HepG2 (cell line): ENCODE measurements at regions not wholly inside any gene's neighbourhood (a gene's known extent, or its start where the extent isn't known, plus 50 kb on each side); places are given as distances from the start of the nearest gene placed in this dataset.
"Not testable (repeated sequence)": the region's sequence is repeated elsewhere in the genome, so short reads cannot be mapped to it uniquely, and the experiment has no call there.

Source experiments
- ATAC-seq: fragments of 200-7000 bp; cut with Tn5 transposase; 3 replicates; pipeline ENCODE4 v1.9.1; 2020; ENCODE audit warnings: mild to moderate bottlenecking, moderate library complexity
- BruUV-seq: library from RNA; stranded (reverse); fragments of 400-500 nt; replicated peaks from 2 replicates; lab custom pipeline; 2021; lab: Mats Ljungman, UMichigan
- CTCF ChIA-PET: fragments of 300-600 bp; formaldehyde crosslinking; extraction: SDS; loops from one replicate; lab custom pipeline; 2021; ENCODE audit warnings: low total read pairs, inconsistent platforms, low intra/inter-chr PET ratio; lab: Yijun Ruan, JAX
- POLR2A ChIA-PET: fragments of 350-600 bp; sonication (Branson Sonifier 250); formaldehyde crosslinking; loops from one replicate; lab custom pipeline; 2020; ENCODE audit warnings: antibody characterized with exemption, inconsistent platforms; lab: Yijun Ruan, JAX
- DNase-seq: peaks from one replicate; pipeline ENCODE4 v3.0.0-alpha.2; 2015; ENCODE audit warnings: low spot score
- FAIRE-seq: peaks from 3 replicates; lab custom pipeline; 2011; peaks lifted over from hg19 to GRCh38; lab: Jason Lieb, UNC
- H2AFZ ChIP-seq: one replicate; pipeline ENCODE4 v1.6.1; 2011; ENCODE audit warnings: low read length, inconsistent platforms
- H3K27ac ChIP-seq: fragments of 300-600 bp; 3 replicates; pipeline ENCODE4 v1.8.0; 2011; ENCODE audit warnings: mixed run types, mild to moderate bottlenecking, mixed read lengths, low read length, inconsistent platforms; ENCODE audit not compliant: insufficient read depth; ENCODE audit errors: extremely low read length
- H3K27me3 ChIP-seq, 2 experiments: fragments of 200-600 bp in 1 of 2; 2 replicates in 1 of 2; 3 replicates in 1 of 2; pipeline versions ENCODE4 v1.6.0 to v1.8.0; 2011; ENCODE audit warnings: low read length in 2 of 2, mild to moderate bottlenecking in 2 of 2, moderate library complexity in 2 of 2, inconsistent platforms in 1 of 2; ENCODE audit not compliant: insufficient read depth in 2 of 2, control insufficient read depth in 1 of 2
- H3K36me3 ChIP-seq, 2 experiments: fragments of 200-600 bp in 1 of 2; replicated peaks in 1 of 2; 2 replicates in 1 of 2; 3 replicates in 1 of 2; pipeline versions ENCODE4 v1.5.1 to v1.8.0; 2011; ENCODE audit warnings: low read length in 2 of 2, inconsistent platforms in 1 of 2; ENCODE audit not compliant: insufficient read depth in 2 of 2, control insufficient read depth in 1 of 2
- H3K4me1 ChIP-seq: 2 replicates; pipeline ENCODE4 v1.5.1; 2012; ENCODE audit warnings: low read length, inconsistent platforms; ENCODE audit not compliant: insufficient read depth
- H3K4me2 ChIP-seq: 2 replicates; pipeline ENCODE4 v1.6.0; 2011; ENCODE audit warnings: low read depth, low read length, inconsistent platforms
- H3K4me3 ChIP-seq, 3 experiments: fragments of 200-600 bp in 1 of 3; sonication (generic), shearing (Covaris generic) in 1 of 3; replicated peaks in 1 of 3; 2 replicates each; pipeline ENCODE4 v1.5.1; 2011 to 2016; ENCODE audit warnings: low read length in 3 of 3, inconsistent platforms in 2 of 3, low read depth in 2 of 3, mild to moderate bottlenecking in 2 of 3, control low read depth in 1 of 3, mixed read lengths in 1 of 3; ENCODE audit not compliant: insufficient read depth in 1 of 3
- H3K79me2 ChIP-seq: one replicate; pipeline ENCODE4 v1.6.1; 2011; ENCODE audit warnings: low read length, inconsistent platforms; ENCODE audit not compliant: insufficient read depth
- H3K9ac ChIP-seq: 2 replicates; pipeline ENCODE4 v1.6.0; 2011; ENCODE audit warnings: mild to moderate bottlenecking, low read depth, low read length, inconsistent platforms; ENCODE audit not compliant: insufficient read depth
- H3K9me3 ChIP-seq: 2 replicates; pipeline ENCODE4 v1.5.1; 2012; ENCODE audit warnings: mild to moderate bottlenecking, low read length
- H4K20me1 ChIP-seq: 2 replicates; pipeline ENCODE4 v1.6.0; 2011; ENCODE audit warnings: inconsistent platforms, mild to moderate bottlenecking, low read length, moderate library complexity; ENCODE audit not compliant: insufficient read depth
- ADNP ChIP-seq: sonication (generic); formaldehyde crosslinking; IDR thresholded peaks from 2 replicates; pipeline ENCODE4 v1.4.0; 2020; ENCODE audit warnings: missing genetic modification reagents
- CENPX ChIP-seq: sonication (generic); formaldehyde crosslinking; IDR thresholded peaks from 2 replicates; pipeline ENCODE4 v1.9.0; 2021; ENCODE audit warnings: mild to moderate bottlenecking, missing genetic modification reagents, moderate library complexity
- ESRRA ChIP-seq: sonication (generic); formaldehyde crosslinking; IDR thresholded peaks from 2 replicates; pipeline ENCODE4 v1.5.1; 2020; ENCODE audit warnings: mild to moderate bottlenecking, low read depth, missing genetic modification reagents
- HOXA9 ChIP-seq: sonication (generic); formaldehyde crosslinking; IDR thresholded peaks from 2 replicates; pipeline ENCODE4 v1.8.1; 2022; ENCODE audit warnings: missing genetic modification reagents, mild to moderate bottlenecking, moderate library complexity, borderline replicate concordance
- KLF11 ChIP-seq: IDR thresholded peaks from 2 replicates; pipeline ENCODE4 v1.6.1; 2016; ENCODE audit warnings: missing compliant biosample characterization
- MED13 ChIP-seq: sonication (generic); formaldehyde crosslinking; IDR thresholded peaks from 2 replicates; pipeline ENCODE4 v1.5.0; 2020; ENCODE audit warnings: missing genetic modification reagents
- UBTF ChIP-seq: sonication (generic); formaldehyde crosslinking; IDR thresholded peaks from 2 replicates; pipeline ENCODE4 v1.4.0; 2020; ENCODE audit warnings: mild to moderate bottlenecking, missing genetic modification reagents
- YY1 ChIP-seq: IDR thresholded peaks from 2 replicates; pipeline ENCODE4 v1.6.1; 2011; ENCODE audit warnings: low read length, low read depth, moderate library complexity, mild to moderate bottlenecking; ENCODE audit not compliant: insufficient read depth, insufficient replicate concordance
- ZMAT3 ChIP-seq: sonication (generic); formaldehyde crosslinking; conservative IDR thresholded peaks from 2 replicates; pipeline ENCODE4 v1.7.0; 2021; ENCODE audit warnings: missing genetic modification reagents
- ZNF546 ChIP-seq: sonication (generic); formaldehyde crosslinking; conservative IDR thresholded peaks from 2 replicates; pipeline ENCODE4 v1.8.1; 2023; ENCODE audit warnings: mild to moderate bottlenecking, missing genetic modification reagents
- ZNF547 ChIP-seq: sonication (generic); formaldehyde crosslinking; IDR thresholded peaks from 2 replicates; pipeline ENCODE4 v1.5.1; 2020; ENCODE audit warnings: mild to moderate bottlenecking, missing genetic modification reagents
- ZNF691 ChIP-seq: sonication (generic); formaldehyde crosslinking; IDR thresholded peaks from 2 replicates; pipeline ENCODE4 v1.4.0; 2020; ENCODE audit warnings: missing genetic modification reagents, low read depth, mild to moderate bottlenecking, borderline replicate concordance
- WGBS: methylation state at CpG from one replicate; pipeline ENCODE4 v1.1.6; 2017; ENCODE audit warnings: low lambda C conversion rate; 5-methylcytosine and 5-hydroxymethylcytosine counted together
- in situ Hi-C: cut with HindIII; loops from 2 replicates; pipeline ENCODE4 v1.10.0; 2017; ENCODE audit warnings: low pct_unique_long_range_greater_than_20kb; ENCODE audit not compliant: extremely low pct_ligation_motif_present
- intact Hi-C: fragments of 100-400 bp; cut with micrococcal nuclease; formaldehyde crosslinking; loops from one replicate; pipeline ENCODE4 v1.10.0; 2022; ENCODE audit not compliant: unreplicated experiment
- TF ChIP-seq, protein P1 (sequence below): sonication (generic); formaldehyde crosslinking; IDR thresholded peaks from 2 replicates; pipeline ENCODE4 v1.5.1; 2020; ENCODE audit warnings: mild to moderate bottlenecking, missing genetic modification reagents, borderline replicate concordance
- TF ChIP-seq, protein P2 (sequence below): sonication (generic); formaldehyde crosslinking; IDR thresholded peaks from 2 replicates; pipeline ENCODE4 v1.8.1; 2023; ENCODE audit warnings: mild to moderate bottlenecking, missing genetic modification reagents, borderline replicate concordance

- H4K20me1 ChIP-seq, CTCF ChIA-PET, H3K79me2 ChIP-seq, H3K4me2 ChIP-seq, H3K27ac ChIP-seq, ATAC-seq, intact Hi-C loops, H2AFZ ChIP-seq, DNase-seq, BruUV-seq, in situ Hi-C loops, POLR2A ChIA-PET, FAIRE-seq, H3K9me3 ChIP-seq, H3K4me3 ChIP-seq, H3K4me1 ChIP-seq, H3K27me3 ChIP-seq, H3K9ac ChIP-seq, H3K36me3 ChIP-seq: not testable (repeated sequence)
- WGBS = 5% methylated on average over 2 of the region's 2 CpGs
Measured at GRCh38 chr7:68788529-68788928, 809.7 kb upstream of the AUTS2 start.

DNA sequence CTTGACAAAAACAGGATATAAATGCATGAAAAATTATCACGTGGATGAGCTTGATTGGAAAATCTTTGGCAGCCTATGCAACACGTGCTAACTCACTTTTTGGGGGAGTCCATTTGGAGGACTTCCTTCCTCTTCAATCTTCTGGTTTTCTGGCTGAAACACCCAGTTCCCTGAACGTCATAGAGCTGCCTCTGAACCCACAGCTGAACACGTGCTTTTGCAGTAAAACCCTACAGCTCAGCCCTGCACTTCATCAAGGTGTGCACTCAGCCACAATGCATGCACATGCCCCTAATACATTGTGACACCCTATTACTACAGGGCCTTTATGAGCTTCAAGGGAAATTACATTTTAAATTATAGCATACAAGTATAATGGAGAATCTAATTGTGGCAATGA is 808.7 kb upstream of the AUTS2 start:
- FAIRE-seq = no peak
- BruUV-seq = no TSS peak
- intact Hi-C loops = no loop called here

More for the DNA sequence above, 808.7 kb upstream of the AUTS2 start:
- ChIA-PET POLR2A (no interaction called here), CTCF (no interaction called here)
- H3K36me3 ChIP-seq = no peaks in the 10 kb centered on the region
- no peaks in the 10 kb centered on the region for H3K4me1 ChIP-seq
- ATAC-seq (no peak), DNase-seq (no peak)
- no peak overlapping the region for H3K4me3 ChIP-seq
- 9% methylated on average over 4 of the region's 4 CpGs for WGBS
- no peaks in the 10 kb centered on the region for H3K79me2 ChIP-seq
- H3K27me3 ChIP-seq = no peaks in the 10 kb centered on the region
- no peak overlapping the region for H3K27ac ChIP-seq
- H3K9me3 ChIP-seq = no peaks in the 10 kb centered on the region
- no peak overlapping the region for H2AFZ ChIP-seq
- no peak overlapping the region for H3K9ac ChIP-seq
- no peak for TF ChIP-seq HOXA9 (CRISPR knock-in tag)
- TF ChIP-seq ZNF546 = no peak
- no peak for TF ChIP-seq UBTF (CRISPR knock-in tag)
- no peak for TF ChIP-seq KLF11 (CRISPR knock-in tag)
- TF ChIP-seq ESRRA = no peak
- TF ChIP-seq ADNP = no peak
- TF ChIP-seq, protein P1, sequence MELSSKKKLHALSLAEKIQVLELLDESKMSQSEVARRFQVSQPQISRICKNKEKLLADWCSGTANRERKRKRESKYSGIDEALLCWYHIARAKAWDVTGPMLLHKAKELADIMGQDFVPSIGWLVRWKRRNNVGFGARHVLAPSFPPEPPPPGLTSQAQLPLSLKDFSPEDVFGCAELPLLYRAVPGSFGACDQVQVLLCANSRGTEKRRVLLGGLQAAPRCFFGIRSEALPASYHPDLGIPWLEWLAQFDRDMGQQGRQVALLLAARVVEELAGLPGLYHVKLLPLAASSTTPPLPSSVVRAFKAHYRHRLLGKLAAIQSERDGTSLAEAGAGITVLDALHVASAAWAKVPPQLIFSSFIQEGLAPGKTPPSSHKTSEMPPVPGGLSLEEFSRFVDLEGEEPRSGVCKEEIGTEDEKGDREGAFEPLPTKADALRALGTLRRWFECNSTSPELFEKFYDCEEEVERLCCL (CRISPR knock-in tag) = no peak
- TF ChIP-seq ZMAT3 (CRISPR knock-in tag) = no peak
- TF ChIP-seq ZNF547 (CRISPR knock-in tag) = no peak
- no peak for TF ChIP-seq ZNF691 (CRISPR knock-in tag)
- no peak for TF ChIP-seq MED13 (CRISPR knock-in tag)
- TF ChIP-seq CENPX (CRISPR knock-in tag) = no peak
- TF ChIP-seq YY1 = no peak
- TF ChIP-seq, protein P2, sequence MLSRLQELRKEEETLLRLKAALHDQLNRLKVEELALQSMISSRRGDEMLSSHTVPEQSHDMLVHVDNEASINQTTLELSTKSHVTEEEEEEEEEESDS (CRISPR knock-in tag) = no peak
- no peaks in the 10 kb centered on the region for H4K20me1 ChIP-seq
- in situ Hi-C loops = no loop called here
- no peak overlapping the region for H3K4me2 ChIP-seq
